Activated CD4-positive, alpha-beta T cell treated with anti-CD3 and anti-CD28 coated beads, Interleukin-2, amount 50 U/mL, for 16 hours (primary cell): ENCODE measurements at regions not wholly inside any gene's neighbourhood (a gene's known extent, or its start where the extent isn't known, plus 50 kb on each side); places are given as distances from the start of the nearest gene placed in this dataset.
A peak's percentile ranks its signal among the peaks of the same experiment; 100 is the strongest.
"Not testable (repeated sequence)": the region's sequence is repeated elsewhere in the genome, so short reads cannot be mapped to it uniquely, and the experiment has no call there.

Source experiments
- DNase-seq: peaks from one replicate; pipeline ENCODE4 v3.0.0-alpha.2; 2020

DNA sequence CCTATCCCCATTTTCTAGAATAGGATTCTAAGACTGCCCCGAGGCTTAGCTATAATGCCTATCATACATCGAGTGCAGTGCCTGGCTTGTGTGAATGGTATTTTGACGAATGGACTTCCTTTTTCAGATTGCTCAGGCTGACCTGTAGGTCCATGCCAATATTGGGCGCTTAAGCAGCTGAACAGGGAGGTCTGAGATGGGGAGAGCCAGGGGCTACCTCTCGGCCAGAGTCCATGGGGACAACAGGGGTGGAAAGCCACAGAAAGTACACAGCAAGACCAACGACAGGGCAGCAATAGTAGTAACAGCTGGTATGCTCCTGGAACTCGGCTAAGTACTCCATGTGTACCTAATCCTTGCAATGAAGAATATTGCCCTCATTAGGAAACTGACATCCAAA is 91.7 kb upstream of the WSCD1 start:
- DNase-seq: no peak

DNA sequence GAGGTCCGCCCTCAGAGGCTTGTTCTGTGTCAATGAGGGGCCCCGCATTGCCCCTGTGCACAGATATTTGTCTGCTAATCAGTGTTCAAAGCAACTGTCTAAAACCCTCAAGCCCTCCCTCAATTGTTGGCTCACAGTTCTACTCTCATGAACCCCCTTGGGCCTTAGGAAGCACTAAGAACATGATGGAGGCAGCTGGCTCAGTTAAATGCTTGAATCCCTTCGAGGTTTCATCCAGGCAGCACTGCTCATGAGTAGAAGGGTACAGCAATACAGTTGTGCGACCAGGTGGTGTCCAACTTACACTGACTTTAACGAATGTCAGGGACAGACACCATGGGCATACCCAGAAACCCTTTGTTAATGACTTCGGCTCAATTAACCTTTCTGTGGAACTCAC is 89.2 kb upstream of the WSCD1 start:
- DNase-seq: no peak

DNA sequence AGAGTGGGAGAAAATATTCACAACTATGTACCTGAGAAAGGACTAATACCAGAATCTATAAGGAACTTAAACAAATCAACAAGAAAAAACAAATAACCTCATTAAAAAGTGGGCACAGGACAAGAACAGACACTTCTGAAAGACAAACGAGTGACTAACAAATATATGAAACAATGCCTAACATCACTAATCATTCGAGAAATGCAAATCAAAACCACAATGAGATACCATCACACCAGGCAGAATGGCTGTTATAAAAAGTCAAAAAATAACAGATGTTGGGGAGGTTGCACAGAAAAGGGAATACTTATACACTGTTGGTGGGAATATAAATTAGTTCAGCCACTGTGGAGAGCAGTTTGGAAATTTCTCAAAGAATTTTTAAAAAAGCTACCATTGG is 83.5 kb upstream of the WSCD1 start:
- no peak for DNase-seq

DNA sequence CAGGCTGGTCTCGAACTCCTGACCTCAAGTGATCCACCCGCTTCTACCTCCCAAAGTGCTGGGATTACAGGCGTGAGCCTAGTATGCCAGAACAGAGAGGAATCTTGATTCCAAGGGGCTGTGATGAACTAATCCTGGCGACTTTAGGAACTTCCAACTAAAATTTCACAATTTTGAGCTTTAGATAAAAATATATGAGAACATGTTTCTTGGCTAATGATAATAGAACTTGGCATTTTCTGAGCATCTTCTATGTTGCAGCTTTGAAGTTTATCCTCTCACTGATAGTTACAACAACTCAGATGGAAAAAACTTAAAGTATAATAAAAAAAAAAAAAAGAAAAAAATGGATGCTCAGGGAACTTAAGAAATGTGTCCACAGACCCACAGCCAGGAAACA is 69.8 kb upstream of the WSCD1 start:
- no peak for DNase-seq

DNA sequence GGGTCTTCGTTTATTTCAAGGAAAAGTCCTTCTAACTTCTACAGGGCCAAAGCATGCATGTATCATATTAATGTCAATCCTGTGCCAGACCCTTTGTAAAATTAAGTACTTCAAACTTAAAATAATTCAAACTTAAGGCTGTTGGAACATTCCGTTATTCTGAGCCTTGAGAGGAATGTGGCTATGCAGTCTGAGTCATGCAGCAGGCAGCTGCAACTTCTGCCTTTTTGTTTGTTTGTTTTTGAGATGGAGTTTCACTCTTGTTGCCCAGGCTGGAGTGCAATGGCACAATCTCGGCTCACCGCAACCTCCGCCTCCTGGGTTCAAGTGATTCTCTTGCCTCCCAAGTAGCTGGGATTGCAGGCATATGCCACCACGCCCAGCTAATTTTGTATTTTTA is 67.0 kb upstream of the WSCD1 start:
- not testable (repeated sequence) for DNase-seq

DNA sequence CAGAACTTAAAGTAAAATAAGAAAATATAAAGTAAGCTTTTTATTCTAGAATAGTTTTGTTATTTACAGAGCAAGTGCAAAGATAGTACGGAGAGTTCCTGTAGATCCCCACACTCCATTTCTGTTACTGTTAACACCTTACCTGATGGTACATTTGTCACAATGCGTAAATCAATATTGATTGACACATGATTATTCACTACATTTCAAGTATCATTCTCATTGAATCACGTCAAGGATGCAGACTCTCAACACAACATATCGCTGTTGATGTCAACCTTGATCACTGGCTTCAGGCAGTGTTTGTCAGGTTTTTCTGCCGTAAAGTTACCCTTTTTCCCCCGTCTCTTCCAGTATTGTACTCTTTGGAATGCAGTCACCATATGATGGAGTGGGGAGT is 64.2 kb upstream of the WSCD1 start:
- no peak for DNase-seq

DNA sequence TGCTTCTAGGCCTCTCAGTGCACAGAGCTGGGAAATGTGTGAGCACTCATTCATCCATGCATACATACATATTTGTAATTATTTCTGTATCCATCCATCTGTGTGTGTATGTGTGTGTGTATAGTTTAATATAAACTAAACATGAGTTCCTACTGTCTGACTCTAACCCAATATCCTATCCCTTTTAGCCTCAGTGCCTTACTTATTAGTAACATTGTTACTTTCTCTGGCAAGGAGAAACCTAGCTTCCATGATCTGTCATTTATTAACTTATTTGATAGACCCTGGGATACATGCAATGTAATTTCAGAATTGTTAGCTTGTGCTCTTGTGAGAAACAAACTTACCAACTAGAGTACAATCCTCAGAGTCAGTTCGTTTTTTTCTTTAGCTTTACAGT is 59.0 kb upstream of the WSCD1 start:
- no peak for DNase-seq

DNA sequence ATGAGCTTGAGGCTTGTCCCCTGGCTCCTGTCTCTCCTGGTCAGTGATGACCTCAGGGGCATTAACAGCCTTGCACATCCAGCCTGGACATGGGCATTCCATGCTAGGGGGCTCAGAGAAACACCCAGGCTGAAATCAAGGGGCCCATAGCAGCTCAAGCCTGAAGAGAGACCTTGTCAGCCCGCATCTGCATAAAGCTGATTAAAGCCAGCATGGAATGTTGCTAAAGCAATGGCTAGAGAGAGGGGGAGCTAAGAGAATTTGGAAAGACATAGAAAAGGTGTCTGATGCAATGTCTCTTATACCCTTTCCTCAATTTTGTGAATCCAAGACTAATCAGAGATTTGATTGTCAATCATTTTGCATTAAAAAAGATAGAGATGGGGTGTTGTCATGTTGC is 51.4 kb upstream of the WSCD1 start:
- no peak for DNase-seq

DNA sequence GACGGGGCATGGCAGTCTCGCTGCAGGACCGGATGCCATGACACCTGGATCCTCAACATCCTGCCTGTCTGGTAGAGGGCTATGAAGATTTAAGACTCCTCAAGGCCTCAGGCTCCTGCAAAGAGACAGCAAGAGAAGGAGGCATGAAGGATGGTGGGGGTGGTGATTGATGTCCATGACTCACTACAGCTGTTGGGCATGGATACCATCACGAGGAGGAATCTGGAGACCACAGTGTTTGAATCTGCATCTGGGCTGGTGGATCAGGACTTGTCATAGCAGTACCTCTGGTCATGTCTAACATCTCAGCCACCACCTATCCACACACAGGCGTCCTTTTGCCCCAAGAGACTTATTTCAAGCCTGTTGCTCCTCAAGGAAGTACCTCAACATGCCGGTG is 50.2 kb upstream of the WSCD1 start:
- DNase-seq: no peak

DNA sequence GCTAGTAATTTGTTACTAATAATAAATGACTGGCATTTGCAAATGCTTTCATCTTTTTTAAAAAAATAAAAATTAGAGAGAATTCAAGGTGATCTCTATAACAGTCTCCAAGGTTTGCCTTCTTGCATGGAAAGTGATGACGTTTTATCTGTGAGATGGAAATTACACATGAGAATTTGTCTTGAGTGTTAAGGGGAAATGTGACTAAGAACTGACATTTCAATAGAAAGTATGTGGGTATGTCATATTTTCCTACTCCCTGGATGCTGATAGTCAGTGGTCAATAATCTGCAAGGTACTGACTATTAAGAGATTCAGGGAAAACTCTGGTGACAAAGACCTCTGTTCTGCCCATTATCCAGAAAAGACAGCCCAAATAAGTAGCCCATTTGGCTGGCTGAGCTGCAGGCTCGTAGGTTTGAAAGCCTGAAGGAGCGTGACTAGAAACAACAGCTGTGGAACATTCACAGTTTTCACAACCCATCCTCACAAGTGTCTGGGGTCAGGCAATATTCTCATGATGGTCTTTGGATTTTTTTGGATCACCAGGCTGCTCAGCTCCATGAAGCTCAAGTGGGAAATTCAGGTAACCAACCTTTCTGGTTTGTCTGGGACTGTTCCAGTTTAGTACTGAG is 49.7 kb upstream of the WSCD1 start:
- DNase-seq: peak; percentile 1
